ENCODE measurements at regions not wholly inside any gene's neighbourhood (a gene's known extent, or its start where the extent isn't known, plus 50 kb on each side); places are given as distances from the start of the nearest gene placed in this dataset.

- H3K9me3 ChIP-seq = no peaks in the 10 kb centered on the region
- no peaks in the 10 kb centered on the region for H3K36me3 ChIP-seq
- TF ChIP-seq CTCF (IDR thresholded peaks at IDR 0.05) = no peak
- no peak overlapping the region for H3K4me3 ChIP-seq
- ATAC-seq (ENCODE audit: insufficient number of reproducible peaks, low FRiP score, low read depth) = no peak
- DNase-seq (ENCODE audit: low spot score) = no peak
- no peaks in the 10 kb centered on the region for H3K4me1 ChIP-seq (ENCODE audit: control insufficient read depth in 1 of 2, low read depth in 2 of 2)
- no peaks in the 10 kb centered on the region for H3K27me3 ChIP-seq (replicated peaks; ENCODE audit: insufficient read depth)
- no peak overlapping the region for H3K27ac ChIP-seq
These were observed 211.6 kb upstream of the SAMSN1 start for GRCh38 chr21:14757533-14758327.

- no peak overlapping the region for H3K4me3 ChIP-seq
- no peaks in the 10 kb centered on the region for H3K36me3 ChIP-seq
- H3K4me1 ChIP-seq (ENCODE audit: control insufficient read depth in 1 of 2, low read depth in 2 of 2) = no peaks in the 10 kb centered on the region
- no peaks in the 10 kb centered on the region for H3K27me3 ChIP-seq (replicated peaks; ENCODE audit: insufficient read depth)
- H3K9me3 ChIP-seq = no peaks in the 10 kb centered on the region
- no peak overlapping the region for H3K27ac ChIP-seq
- no peak for ATAC-seq (ENCODE audit: insufficient number of reproducible peaks, low FRiP score, low read depth)
- DNase-seq (ENCODE audit: low spot score) = no peak
- no peak for TF ChIP-seq CTCF (IDR thresholded peaks at IDR 0.05)
These were observed 209.0 kb upstream of the SAMSN1 start for GRCh38 chr21:14755086-14755485.

- no peak for ATAC-seq (ENCODE audit: insufficient number of reproducible peaks, low FRiP score, low read depth)
- Histone ChIP-seq H3K27me3 (replicated peaks; ENCODE audit: insufficient read depth) (no peaks in the 10 kb centered on the region), H3K27ac (no peak overlapping the region), H3K4me3 (no peak overlapping the region), H3K4me1 (ENCODE audit: control insufficient read depth in 1 of 2, low read depth in 2 of 2) (no peaks in the 10 kb centered on the region), H3K9me3 (no peaks in the 10 kb centered on the region), H3K36me3 (no peaks in the 10 kb centered on the region)
- TF ChIP-seq CTCF (IDR thresholded peaks at IDR 0.05) = no peak
- DNase-seq (ENCODE audit: low spot score) = no peak
These were observed 208.6 kb upstream of the SAMSN1 start for GRCh38 chr21:14754682-14755081.

GRCh38 chr21:14754259-14754604 lies 208.1 kb upstream of the SAMSN1 start:
- no peaks in the 10 kb centered on the region for H3K36me3 ChIP-seq
- no peak overlapping the region for H3K4me3 ChIP-seq
- no peak overlapping the region for H3K27ac ChIP-seq
- no peak for TF ChIP-seq CTCF (IDR thresholded peaks at IDR 0.05)
- no peaks in the 10 kb centered on the region for H3K4me1 ChIP-seq (ENCODE audit: control insufficient read depth in 1 of 2, low read depth in 2 of 2)
- ATAC-seq (ENCODE audit: insufficient number of reproducible peaks, low FRiP score, low read depth) (no peak), DNase-seq (ENCODE audit: low spot score) (no peak)
- H3K27me3 ChIP-seq (replicated peaks; ENCODE audit: insufficient read depth) = no peaks in the 10 kb centered on the region
- H3K9me3 ChIP-seq = no peaks in the 10 kb centered on the region

- Histone ChIP-seq H3K36me3 (no peaks in the 10 kb centered on the region), H3K27me3 (replicated peaks; ENCODE audit: insufficient read depth) (no peaks in the 10 kb centered on the region), H3K4me1 (ENCODE audit: control insufficient read depth in 1 of 2, low read depth in 2 of 2) (no peaks in the 10 kb centered on the region), H3K27ac (no peak overlapping the region), H3K4me3 (no peak overlapping the region), H3K9me3 (no peaks in the 10 kb centered on the region)
- no peak for TF ChIP-seq CTCF (IDR thresholded peaks at IDR 0.05)
- DNase-seq (ENCODE audit: low spot score) = no peak
- no peak for ATAC-seq (ENCODE audit: insufficient number of reproducible peaks, low FRiP score, low read depth)
These were observed 207.5 kb upstream of the SAMSN1 start for GRCh38 chr21:14753466-14754258.
